Peyer's patch (tissue), 4 donors: ENCODE measurements at regions not wholly inside any gene's neighbourhood (a gene's known extent, or its start where the extent isn't known, plus 50 kb on each side); places are given as distances from the start of the nearest gene placed in this dataset.

Source experiments
- POLR2A ChIP-seq, 2 donors: fragments of 450-650 bp; IDR thresholded peaks; one replicate each; pipeline ENCODE4 v1.5.1; 2017; ENCODE audit warnings: antibody characterized with exemption in 2 of 2, mild to moderate bottlenecking in 2 of 2, moderate library complexity in 2 of 2
- TF ChIP-seq, protein P1 (sequence below), 6 experiments: fragments of 450-650 bp in 4 of 6; fragments of 200-600 bp in 2 of 6; sonication (generic) in 1 of 6; IDR thresholded peaks; one replicate each; pipeline ENCODE4 v1.5.1; 2017 to 2019; ENCODE audit warnings: antibody characterized with exemption in 6 of 6, mild to moderate bottlenecking in 3 of 6, moderate library complexity in 1 of 6

DNA sequence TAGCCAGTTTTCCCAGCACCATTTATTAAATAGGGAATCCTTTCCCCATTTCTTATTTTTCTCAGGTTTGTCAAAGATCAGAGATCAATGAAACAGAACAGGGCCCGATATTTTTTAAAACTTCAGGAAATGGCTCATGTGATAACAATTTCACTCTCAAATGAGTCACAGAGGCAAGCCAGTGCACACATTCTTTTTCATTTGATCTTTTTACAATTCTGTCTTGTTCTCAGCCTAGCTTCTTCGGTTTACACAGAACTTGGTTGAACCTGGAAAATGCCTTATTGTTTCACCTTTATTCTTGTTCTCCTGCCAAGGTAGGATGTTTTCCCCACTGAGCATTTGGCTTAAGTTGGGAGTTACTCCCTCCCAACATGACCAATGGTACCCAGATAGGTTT is 258.9 kb downstream of the COL12A1 start:
- TF ChIP-seq, protein P1, sequence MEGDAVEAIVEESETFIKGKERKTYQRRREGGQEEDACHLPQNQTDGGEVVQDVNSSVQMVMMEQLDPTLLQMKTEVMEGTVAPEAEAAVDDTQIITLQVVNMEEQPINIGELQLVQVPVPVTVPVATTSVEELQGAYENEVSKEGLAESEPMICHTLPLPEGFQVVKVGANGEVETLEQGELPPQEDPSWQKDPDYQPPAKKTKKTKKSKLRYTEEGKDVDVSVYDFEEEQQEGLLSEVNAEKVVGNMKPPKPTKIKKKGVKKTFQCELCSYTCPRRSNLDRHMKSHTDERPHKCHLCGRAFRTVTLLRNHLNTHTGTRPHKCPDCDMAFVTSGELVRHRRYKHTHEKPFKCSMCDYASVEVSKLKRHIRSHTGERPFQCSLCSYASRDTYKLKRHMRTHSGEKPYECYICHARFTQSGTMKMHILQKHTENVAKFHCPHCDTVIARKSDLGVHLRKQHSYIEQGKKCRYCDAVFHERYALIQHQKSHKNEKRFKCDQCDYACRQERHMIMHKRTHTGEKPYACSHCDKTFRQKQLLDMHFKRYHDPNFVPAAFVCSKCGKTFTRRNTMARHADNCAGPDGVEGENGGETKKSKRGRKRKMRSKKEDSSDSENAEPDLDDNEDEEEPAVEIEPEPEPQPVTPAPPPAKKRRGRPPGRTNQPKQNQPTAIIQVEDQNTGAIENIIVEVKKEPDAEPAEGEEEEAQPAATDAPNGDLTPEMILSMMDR (IDR thresholded peaks at IDR 0.05) = no peak
- TF ChIP-seq POLR2A (IDR thresholded peaks at IDR 0.05) = no peak
